ENCODE measurements at regions not wholly inside any gene's neighbourhood (a gene's known extent, or its start where the extent isn't known, plus 50 kb on each side); places are given as distances from the start of the nearest gene placed in this dataset.

GRCh38 chr11:123325533-123325932, 104.5 kb upstream of the GRAMD1B start:
- Histone ChIP-seq H3K9me3 (replicated peaks; ENCODE audit: insufficient read depth, low read length) (no peaks in the 10 kb centered on the region), H2AFZ (ENCODE audit: low read length) (no peak overlapping the region), H3K79me2 (ENCODE audit: low read length) (no peaks in the 10 kb centered on the region), H3K4me1 (ENCODE audit: low read length) (no peaks in the 10 kb centered on the region), H3K27me3 (replicated peaks; ENCODE audit: insufficient read depth, low read length) (no peaks in the 10 kb centered on the region), H3K4me2 (ENCODE audit: low read depth, low read length) (no peak overlapping the region), H3K4me3 (ENCODE audit: low read length) (no peak overlapping the region), H3K36me3 (replicated peaks; ENCODE audit: insufficient read depth, low read length) (no peaks in the 10 kb centered on the region), H3K9ac (ENCODE audit: low read length) (no peak overlapping the region), H3F3A (ENCODE audit: insufficient read depth, low read length) (no peaks in the 10 kb centered on the region), H4K20me1 (ENCODE audit: insufficient read depth, low read length) (no peaks in the 10 kb centered on the region), H3K9me2 (replicated peaks; ENCODE audit: insufficient read depth, low read length) (no peaks in the 10 kb centered on the region), H3K27ac (ENCODE audit: low read length) (no peak overlapping the region)
- TF ChIP-seq EZH2 (optimal IDR thresholded peaks at IDR 0.05; ENCODE audit: low read depth, low read length), result no peak
- no peak for TF ChIP-seq EZH2phosphoT487 (IDR thresholded peaks at IDR 0.05; ENCODE audit: low read length)
- TF ChIP-seq, protein P1, sequence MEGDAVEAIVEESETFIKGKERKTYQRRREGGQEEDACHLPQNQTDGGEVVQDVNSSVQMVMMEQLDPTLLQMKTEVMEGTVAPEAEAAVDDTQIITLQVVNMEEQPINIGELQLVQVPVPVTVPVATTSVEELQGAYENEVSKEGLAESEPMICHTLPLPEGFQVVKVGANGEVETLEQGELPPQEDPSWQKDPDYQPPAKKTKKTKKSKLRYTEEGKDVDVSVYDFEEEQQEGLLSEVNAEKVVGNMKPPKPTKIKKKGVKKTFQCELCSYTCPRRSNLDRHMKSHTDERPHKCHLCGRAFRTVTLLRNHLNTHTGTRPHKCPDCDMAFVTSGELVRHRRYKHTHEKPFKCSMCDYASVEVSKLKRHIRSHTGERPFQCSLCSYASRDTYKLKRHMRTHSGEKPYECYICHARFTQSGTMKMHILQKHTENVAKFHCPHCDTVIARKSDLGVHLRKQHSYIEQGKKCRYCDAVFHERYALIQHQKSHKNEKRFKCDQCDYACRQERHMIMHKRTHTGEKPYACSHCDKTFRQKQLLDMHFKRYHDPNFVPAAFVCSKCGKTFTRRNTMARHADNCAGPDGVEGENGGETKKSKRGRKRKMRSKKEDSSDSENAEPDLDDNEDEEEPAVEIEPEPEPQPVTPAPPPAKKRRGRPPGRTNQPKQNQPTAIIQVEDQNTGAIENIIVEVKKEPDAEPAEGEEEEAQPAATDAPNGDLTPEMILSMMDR (IDR thresholded peaks at IDR 0.05; ENCODE audit: low read length), result no peak
- DNase-seq, result no peak

DNA sequence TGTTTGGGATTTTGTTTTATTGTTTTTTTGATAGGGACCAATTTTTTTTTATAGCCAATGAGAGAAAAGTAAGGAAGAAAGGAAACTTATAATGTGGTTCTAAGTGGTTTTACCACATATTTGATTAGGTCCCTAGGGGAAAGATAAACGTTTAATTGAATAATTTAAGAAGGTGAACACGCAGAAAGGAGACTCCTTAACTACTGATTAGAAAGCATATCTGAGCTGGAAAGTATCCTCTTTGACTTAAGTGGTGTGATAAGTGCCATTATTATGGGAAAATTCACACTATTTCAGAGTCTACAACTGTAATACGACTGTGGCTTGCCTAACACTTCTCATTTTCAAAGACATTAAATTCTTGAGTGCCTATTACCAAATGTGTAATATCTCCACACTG, 106.5 kb upstream of the GRAMD1B start:
- H3K27ac ChIP-seq (ENCODE audit: low read length), result no peak overlapping the region
- H3F3A ChIP-seq (ENCODE audit: insufficient read depth, low read length), result no peaks in the 10 kb centered on the region
- H3K9me3 ChIP-seq (replicated peaks; ENCODE audit: insufficient read depth, low read length), result no peaks in the 10 kb centered on the region
- no peaks in the 10 kb centered on the region for H4K20me1 ChIP-seq (ENCODE audit: insufficient read depth, low read length)
- H3K9me2 ChIP-seq (replicated peaks; ENCODE audit: insufficient read depth, low read length), result no peaks in the 10 kb centered on the region
- H3K9ac ChIP-seq (ENCODE audit: low read length), result no peak overlapping the region
- no peak for TF ChIP-seq EZH2phosphoT487 (IDR thresholded peaks at IDR 0.05; ENCODE audit: low read length)
- TF ChIP-seq, protein P1 (IDR thresholded peaks at IDR 0.05; ENCODE audit: low read length), result no peak
- TF ChIP-seq EZH2 (optimal IDR thresholded peaks at IDR 0.05; ENCODE audit: low read depth, low read length), result no peak
- no peak overlapping the region for H3K4me3 ChIP-seq (ENCODE audit: low read length)
- no peaks in the 10 kb centered on the region for H3K36me3 ChIP-seq (replicated peaks; ENCODE audit: insufficient read depth, low read length)
- no peaks in the 10 kb centered on the region for H3K27me3 ChIP-seq (replicated peaks; ENCODE audit: insufficient read depth, low read length)
- no peaks in the 10 kb centered on the region for H3K4me1 ChIP-seq (ENCODE audit: low read length)
- H2AFZ ChIP-seq (ENCODE audit: low read length), result no peak overlapping the region
- DNase-seq, result no peak
- H3K4me2 ChIP-seq (ENCODE audit: low read depth, low read length), result no peak overlapping the region
- H3K79me2 ChIP-seq (ENCODE audit: low read length), result no peaks in the 10 kb centered on the region

- Histone ChIP-seq H3K79me2 (ENCODE audit: low read length) (no peaks in the 10 kb centered on the region), H3F3A (ENCODE audit: insufficient read depth, low read length) (no peaks in the 10 kb centered on the region), H4K20me1 (ENCODE audit: insufficient read depth, low read length) (no peaks in the 10 kb centered on the region), H3K36me3 (replicated peaks; ENCODE audit: insufficient read depth, low read length) (no peaks in the 10 kb centered on the region), H3K27me3 (replicated peaks; ENCODE audit: insufficient read depth, low read length) (no peaks in the 10 kb centered on the region), H3K4me2 (ENCODE audit: low read depth, low read length) (no peak overlapping the region), H3K9ac (ENCODE audit: low read length) (no peak overlapping the region), H2AFZ (ENCODE audit: low read length) (no peak overlapping the region), H3K4me3 (ENCODE audit: low read length) (no peak overlapping the region), H3K9me2 (replicated peaks; ENCODE audit: insufficient read depth, low read length) (no peaks in the 10 kb centered on the region), H3K27ac (ENCODE audit: low read length) (no peak overlapping the region), H3K9me3 (replicated peaks; ENCODE audit: insufficient read depth, low read length) (no peaks in the 10 kb centered on the region), H3K4me1 (ENCODE audit: low read length) (no peaks in the 10 kb centered on the region)
- DNase-seq, result no peak
- TF ChIP-seq EZH2phosphoT487 (IDR thresholded peaks at IDR 0.05; ENCODE audit: low read length) (no peak), EZH2 (optimal IDR thresholded peaks at IDR 0.05; ENCODE audit: low read depth, low read length) (no peak)
- TF ChIP-seq, protein P1 (IDR thresholded peaks at IDR 0.05; ENCODE audit: low read length), result no peak
These were observed 108.4 kb upstream of the GRAMD1B start for GRCh38 chr11:123321636-123322035.

Measured in MM.1S (cell line).